ENCODE measurements at regions not wholly inside any gene's neighbourhood (a gene's known extent, or its start where the extent isn't known, plus 50 kb on each side); places are given as distances from the start of the nearest gene placed in this dataset.

- TF ChIP-seq CTCF (IDR thresholded peaks at IDR 0.05; ENCODE audit: control insufficient read depth, insufficient read depth, low read depth, low read length, missing control alignments): no peak
- no peak overlapping the region for H3K4me3 ChIP-seq (ENCODE audit: control insufficient read depth, low read depth, low read length)
- DNase-seq (ENCODE audit: low read depth): no peak
Measured at GRCh38 chr18:3397031-3397750, 52.8 kb upstream of the TGIF1 start.

GRCh38 chr18:3397786-3398185, 52.2 kb upstream of the TGIF1 start:
- no peak for DNase-seq (ENCODE audit: low read depth)
- no peak overlapping the region for H3K4me3 ChIP-seq (ENCODE audit: control insufficient read depth, low read depth, low read length)
- no peak for TF ChIP-seq CTCF (IDR thresholded peaks at IDR 0.05; ENCODE audit: control insufficient read depth, insufficient read depth, low read depth, low read length, missing control alignments)
